OCI-LY1 (cell line): ENCODE measurements at regions not wholly inside any gene's neighbourhood (a gene's known extent, or its start where the extent isn't known, plus 50 kb on each side); places are given as distances from the start of the nearest gene placed in this dataset.

ENCODE experiments used
- H2AFZ ChIP-seq: fragments of 200-600 bp; sonication (generic), shearing (Covaris generic); 2 replicates; pipeline ENCODE4 v1.6.0; 2014; ENCODE audit warnings: antibody characterized with exemption, mild to moderate bottlenecking, low read length
- H3F3A ChIP-seq: fragments of 200-600 bp; sonication (generic), shearing (Covaris generic); 2 replicates; pipeline ENCODE4 v1.6.0; 2014; ENCODE audit warnings: mild to moderate bottlenecking, antibody characterized with exemption, low read length, moderate library complexity; ENCODE audit not compliant: insufficient read depth
- H3K27ac ChIP-seq: fragments of 200-600 bp; sonication (generic); 2 replicates; pipeline ENCODE4 v1.5.1; 2014; ENCODE audit warnings: low read length, mixed run types, mild to moderate bottlenecking, low read depth; ENCODE audit not compliant: poor library complexity, severe bottlenecking
- H3K27me3 ChIP-seq: fragments of 200-600 bp; sonication (generic); 2 replicates; pipeline ENCODE4 v1.6.0; 2014; ENCODE audit warnings: antibody characterized with exemption, mild to moderate bottlenecking, low read length, moderate library complexity; ENCODE audit not compliant: insufficient read depth
- H3K36me3 ChIP-seq: fragments of 200-600 bp; sonication (generic); 2 replicates; pipeline ENCODE4 v1.6.1; 2014; ENCODE audit warnings: mild to moderate bottlenecking, antibody characterized with exemption, low read length, moderate library complexity, mixed read lengths; ENCODE audit not compliant: insufficient read depth
- H3K4me1 ChIP-seq: fragments of 200-600 bp; sonication (generic); 2 replicates; pipeline ENCODE4 v1.5.1; 2014; ENCODE audit warnings: mild to moderate bottlenecking, low read length, moderate library complexity; ENCODE audit not compliant: insufficient read depth, severe bottlenecking
- H3K4me2 ChIP-seq: fragments of 200-600 bp; sonication (generic), shearing (Covaris generic); 2 replicates; pipeline ENCODE4 v1.6.1; 2014; ENCODE audit warnings: low read length
- H3K4me3 ChIP-seq: fragments of 200-600 bp; sonication (generic); 2 replicates; pipeline ENCODE4 v1.5.1; 2014; ENCODE audit warnings: low read length, low read depth, mild to moderate bottlenecking, mixed read lengths; ENCODE audit not compliant: poor library complexity, severe bottlenecking
- H3K79me2 ChIP-seq: fragments of 200-600 bp; shearing (Covaris generic); 2 replicates; pipeline ENCODE4 v1.6.1; 2016; ENCODE audit warnings: mixed run types, low read length, mixed read lengths; ENCODE audit not compliant: insufficient read depth
- H3K9ac ChIP-seq: fragments of 200-600 bp; sonication (generic), shearing (Covaris generic); 2 replicates; pipeline ENCODE4 v1.6.1; 2014; ENCODE audit warnings: mild to moderate bottlenecking, low read length, mixed read lengths
- H3K9me2 ChIP-seq: fragments of 200-600 bp; sonication (generic), shearing (Covaris generic); 2 replicates; pipeline ENCODE4 v1.6.1; 2014; ENCODE audit warnings: low read depth, mild to moderate bottlenecking, low read length, mixed read lengths
- H3K9me3 ChIP-seq: fragments of 200-600 bp; shearing (Covaris generic); 2 replicates; pipeline ENCODE4 v1.6.1; 2014; ENCODE audit warnings: low read length, mixed read lengths
- H4K20me1 ChIP-seq: fragments of 200-600 bp; sonication (generic), shearing (Covaris generic); 2 replicates; pipeline ENCODE4 v1.6.0; 2016; ENCODE audit warnings: mild to moderate bottlenecking, low read length; ENCODE audit not compliant: insufficient read depth
- CTCF ChIP-seq: fragments of 200-600 bp; sonication (generic), shearing (Covaris generic); IDR thresholded peaks from 2 replicates; pipeline ENCODE4 v1.5.1; 2017; ENCODE audit warnings: mild to moderate bottlenecking, antibody characterized with exemption, low read length, moderate library complexity, mixed read lengths
- EZH2 ChIP-seq: fragments of 200-600 bp; sonication (generic), shearing (Covaris generic); IDR thresholded peaks from 2 replicates; pipeline ENCODE4 v1.8.0; 2017; ENCODE audit warnings: borderline replicate concordance, mixed run types, mild to moderate bottlenecking, antibody characterized with exemption, low read length, moderate library complexity, mixed read lengths

GRCh38 chr11:115117956-115118493 lies 386.2 kb downstream of the CADM1 start:
- Histone ChIP-seq H3K36me3 (no peaks in the 10 kb centered on the region), H3K79me2 (no peaks in the 10 kb centered on the region), H2AFZ (no peak overlapping the region), H3F3A (no peaks in the 10 kb centered on the region), H3K27ac (no peak overlapping the region), H3K4me2 (no peak overlapping the region), H3K9me3 (no peaks in the 10 kb centered on the region), H3K9me2 (no peaks in the 10 kb centered on the region), H3K4me1 (no peaks in the 10 kb centered on the region), H4K20me1 (no peaks in the 10 kb centered on the region), H3K4me3 (no peak overlapping the region), H3K9ac (no peak overlapping the region), H3K27me3 (no peaks in the 10 kb centered on the region)
- TF ChIP-seq CTCF (no peak), EZH2 (no peak)

DNA sequence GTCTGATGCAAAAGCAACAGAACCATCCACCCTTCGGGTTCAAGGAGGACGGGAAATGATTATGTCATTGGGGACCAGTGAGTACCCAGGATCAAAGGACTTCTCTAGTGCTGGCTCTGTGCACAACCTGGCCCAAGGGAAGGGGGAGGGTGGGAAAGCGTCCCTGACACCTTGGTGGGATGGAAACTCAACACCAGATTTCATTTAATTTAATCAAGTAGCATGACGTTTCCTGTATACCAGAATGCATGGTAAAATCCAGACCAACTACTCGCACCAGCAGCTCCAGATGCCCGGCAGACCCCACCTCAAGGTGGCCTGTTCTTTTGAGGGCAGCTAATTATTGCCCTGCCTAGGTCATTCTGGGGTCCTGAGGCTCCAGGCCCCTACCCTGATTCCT lies 385.1 kb downstream of the CADM1 start:
- no peaks in the 10 kb centered on the region for H3K27me3 ChIP-seq
- no peaks in the 10 kb centered on the region for H4K20me1 ChIP-seq
- H3K9ac ChIP-seq: no peak overlapping the region
- no peak overlapping the region for H2AFZ ChIP-seq
- no peak overlapping the region for H3K4me2 ChIP-seq
- no peak overlapping the region for H3K4me3 ChIP-seq
- no peaks in the 10 kb centered on the region for H3F3A ChIP-seq
- H3K36me3 ChIP-seq: no peaks in the 10 kb centered on the region
- no peaks in the 10 kb centered on the region for H3K9me2 ChIP-seq
- no peaks in the 10 kb centered on the region for H3K9me3 ChIP-seq
- no peak overlapping the region for H3K27ac ChIP-seq
- no peaks in the 10 kb centered on the region for H3K79me2 ChIP-seq
- H3K4me1 ChIP-seq: no peaks in the 10 kb centered on the region
- no peak for TF ChIP-seq EZH2
- no peak for TF ChIP-seq CTCF
